Glomerular visceral epithelial cell (primary cell): ENCODE measurements at regions not wholly inside any gene's neighbourhood (a gene's known extent, or its start where the extent isn't known, plus 50 kb on each side); places are given as distances from the start of the nearest gene placed in this dataset.

ENCODE experiments used
- DNase-seq: peaks from one replicate; pipeline ENCODE4 v3.0.0-alpha.2; 2016; ENCODE audit errors: extremely low spot score

DNA sequence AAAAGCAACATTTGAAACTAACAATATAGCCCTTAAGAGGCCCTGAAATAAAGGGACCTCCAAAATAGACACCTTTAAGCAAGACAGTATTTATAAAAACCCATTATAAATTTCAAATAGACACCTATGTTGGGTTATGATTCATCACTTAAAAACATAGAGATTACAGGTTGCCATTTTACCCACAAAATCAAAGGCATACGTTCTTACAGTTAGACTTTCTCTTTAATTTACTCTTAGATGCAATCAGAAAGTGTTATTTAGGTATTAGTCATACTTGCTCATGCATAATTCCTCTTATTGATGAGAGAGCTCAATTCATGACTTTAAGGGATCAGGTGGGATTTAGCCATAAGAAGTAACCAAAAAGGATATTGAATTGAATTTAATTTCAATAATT, 51.5 kb upstream of the TMEM200A start:
- no peak for DNase-seq

DNA sequence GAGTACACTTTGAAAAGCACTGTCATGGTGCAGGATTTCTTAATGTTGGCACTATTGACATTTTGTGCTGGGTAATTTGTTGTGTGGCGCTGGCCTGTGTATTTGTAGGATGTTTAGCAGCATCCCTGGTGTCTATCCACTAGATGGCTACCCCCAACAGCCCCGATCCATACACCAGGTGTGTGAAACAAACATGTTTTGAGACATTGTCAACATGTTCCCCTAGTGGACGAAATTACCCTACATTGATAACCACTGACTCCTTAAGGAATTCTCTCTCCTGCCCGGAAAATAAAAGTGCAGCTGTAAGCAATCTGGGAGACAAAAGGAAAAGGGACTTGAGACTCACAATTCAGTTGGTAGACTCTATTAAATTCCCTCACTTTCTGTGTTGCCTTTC, 52.6 kb upstream of the TMEM200A start:
- DNase-seq: no peak

DNA sequence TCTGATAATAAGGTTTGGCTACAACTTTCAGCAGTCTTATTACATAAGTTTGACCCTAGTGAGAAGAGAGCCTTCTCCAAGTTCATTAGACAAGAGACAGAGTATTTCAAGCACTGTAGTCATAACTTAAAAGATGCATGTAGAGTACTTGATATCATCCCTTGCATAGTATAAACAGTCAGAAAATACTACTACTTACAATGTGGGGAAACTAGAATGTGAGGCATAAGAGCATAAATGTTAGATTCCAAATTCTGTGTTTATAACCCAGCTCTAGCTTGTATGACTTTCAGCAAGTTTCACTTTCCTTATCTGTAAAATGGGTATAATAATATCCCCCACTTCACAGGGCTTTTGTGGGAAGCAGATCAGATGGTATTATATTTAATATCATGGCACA, 56.8 kb upstream of the TMEM200A start:
- no peak for DNase-seq

DNA sequence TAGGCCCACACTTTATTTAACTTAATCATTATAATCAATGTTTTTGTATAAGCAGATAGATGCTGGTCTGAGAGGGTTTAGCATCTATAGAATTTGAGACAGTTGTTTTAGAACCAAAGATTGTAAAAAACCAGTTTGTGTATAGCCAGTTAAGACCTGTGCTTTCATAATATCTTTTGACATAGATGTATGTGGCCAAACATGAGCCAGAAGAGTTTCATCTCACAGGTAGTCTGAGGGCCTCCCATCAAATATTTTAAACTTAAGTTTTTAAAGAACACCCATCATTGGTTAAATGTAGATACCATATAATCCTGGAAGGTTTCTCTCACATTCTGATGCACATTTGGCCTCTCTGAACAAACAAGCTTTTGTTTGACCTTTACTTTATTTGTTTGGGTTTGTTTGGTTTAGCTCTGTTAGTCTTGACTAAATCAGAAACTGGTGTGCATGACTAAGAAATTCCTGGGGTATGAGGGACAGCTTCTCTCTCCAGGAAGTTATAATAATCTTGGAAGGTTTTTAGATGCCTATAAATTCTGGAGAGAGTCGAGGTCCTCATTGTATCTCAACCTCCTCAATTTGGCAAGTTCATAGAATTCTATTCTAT, 58.0 kb upstream of the TMEM200A start:
- DNase-seq: no peak

DNA sequence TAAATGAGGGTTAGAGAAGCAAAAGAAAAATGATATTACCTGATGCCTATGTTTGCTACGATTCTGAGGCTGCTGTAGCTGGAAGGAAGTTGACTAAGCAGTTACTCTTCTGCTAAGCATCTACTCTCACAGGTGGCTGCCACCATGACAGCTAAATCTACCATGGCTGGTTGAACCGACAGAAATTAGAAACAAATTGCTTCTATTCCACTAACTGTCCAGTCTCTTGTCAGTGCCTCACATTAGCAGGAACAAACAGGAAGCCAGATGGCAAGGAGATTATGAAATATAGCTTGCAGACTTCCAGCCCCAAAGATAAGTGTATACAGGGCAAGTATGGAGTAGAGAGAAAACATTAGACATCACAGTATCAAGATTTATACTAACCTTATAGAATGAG, 59.4 kb upstream of the TMEM200A start:
- DNase-seq: no peak

GRCh38 chr6:130303431-130303830, 62.4 kb upstream of the TMEM200A start:
- DNase-seq: no peak

DNA sequence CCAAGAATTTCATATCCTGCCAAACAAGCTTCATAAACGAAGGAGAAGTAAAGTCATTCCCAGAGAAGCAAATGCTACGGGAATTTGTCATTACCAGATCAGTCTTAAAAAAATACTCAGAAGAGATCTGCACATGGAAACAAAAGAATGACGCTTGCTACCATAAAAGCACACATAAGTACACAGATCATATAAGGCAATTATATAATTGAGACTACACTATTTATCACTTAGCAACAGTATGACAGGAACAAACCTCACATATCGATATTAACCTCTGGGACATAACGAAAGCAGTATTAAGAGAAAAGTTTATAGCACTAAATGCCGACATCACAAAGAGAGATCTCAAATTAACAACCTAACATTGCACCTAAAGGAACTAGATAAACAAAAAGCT, 67.6 kb upstream of the TMEM200A start:
- DNase-seq: no peak

DNA sequence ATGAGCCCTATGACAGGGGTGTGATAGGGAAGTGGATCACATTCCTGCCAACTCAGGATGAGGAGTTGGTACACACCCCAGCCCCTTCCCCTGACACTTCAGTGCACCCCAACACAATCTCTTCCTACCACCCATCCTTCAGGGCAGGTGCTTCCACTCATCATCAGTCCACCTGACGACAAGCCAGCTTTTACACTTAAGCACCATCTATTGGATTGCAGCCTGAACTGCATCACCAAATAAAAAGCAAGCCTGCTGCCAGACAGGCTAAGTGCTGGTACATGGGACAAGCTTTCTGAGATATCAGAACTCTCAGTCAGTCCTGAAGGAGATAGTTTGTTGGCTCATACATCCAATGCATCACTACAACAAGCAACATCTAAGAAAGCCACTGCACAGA, 69.0 kb upstream of the TMEM200A start:
- DNase-seq: no peak

DNA sequence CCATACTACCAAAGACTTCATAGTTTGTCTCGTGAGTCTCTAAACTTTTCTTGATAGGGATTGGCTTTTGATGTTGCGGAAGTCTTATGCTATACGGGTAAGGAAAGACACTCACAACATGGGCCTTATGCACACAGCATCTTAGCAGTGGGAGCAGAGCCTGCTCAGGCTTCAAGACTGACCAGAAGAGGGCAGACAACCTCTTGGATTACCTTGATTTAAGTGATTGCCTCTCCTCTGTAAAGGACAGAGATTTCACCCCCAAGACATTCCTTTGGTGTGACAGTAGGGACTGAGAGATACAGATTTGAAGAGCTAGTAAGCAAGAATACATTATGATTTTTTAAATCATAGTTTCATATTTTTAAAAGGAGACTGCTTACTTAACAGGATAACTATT, 71.0 kb upstream of the SAMD3 start:
- peak; percentile 34 for DNase-seq

DNA sequence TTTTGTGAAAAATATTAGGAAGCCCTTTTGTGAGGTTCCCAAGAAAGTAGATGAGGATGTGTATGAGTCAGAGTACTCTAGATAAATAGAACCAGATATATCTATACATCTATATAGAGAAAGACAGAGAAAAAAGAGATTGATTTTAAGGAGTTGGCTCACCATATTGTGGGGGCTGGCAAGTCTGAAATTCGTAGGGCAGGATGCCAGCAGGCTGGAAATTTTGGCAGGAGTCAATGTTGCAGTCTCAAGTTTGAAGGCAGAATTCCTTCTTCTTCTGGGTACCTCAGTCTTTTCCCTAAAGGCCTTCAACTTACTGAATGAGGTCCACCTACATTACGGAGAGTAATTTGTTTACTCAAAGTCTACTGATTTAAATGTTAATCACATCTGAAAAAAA, 65.3 kb upstream of the SAMD3 start:
- DNase-seq: no peak

DNA sequence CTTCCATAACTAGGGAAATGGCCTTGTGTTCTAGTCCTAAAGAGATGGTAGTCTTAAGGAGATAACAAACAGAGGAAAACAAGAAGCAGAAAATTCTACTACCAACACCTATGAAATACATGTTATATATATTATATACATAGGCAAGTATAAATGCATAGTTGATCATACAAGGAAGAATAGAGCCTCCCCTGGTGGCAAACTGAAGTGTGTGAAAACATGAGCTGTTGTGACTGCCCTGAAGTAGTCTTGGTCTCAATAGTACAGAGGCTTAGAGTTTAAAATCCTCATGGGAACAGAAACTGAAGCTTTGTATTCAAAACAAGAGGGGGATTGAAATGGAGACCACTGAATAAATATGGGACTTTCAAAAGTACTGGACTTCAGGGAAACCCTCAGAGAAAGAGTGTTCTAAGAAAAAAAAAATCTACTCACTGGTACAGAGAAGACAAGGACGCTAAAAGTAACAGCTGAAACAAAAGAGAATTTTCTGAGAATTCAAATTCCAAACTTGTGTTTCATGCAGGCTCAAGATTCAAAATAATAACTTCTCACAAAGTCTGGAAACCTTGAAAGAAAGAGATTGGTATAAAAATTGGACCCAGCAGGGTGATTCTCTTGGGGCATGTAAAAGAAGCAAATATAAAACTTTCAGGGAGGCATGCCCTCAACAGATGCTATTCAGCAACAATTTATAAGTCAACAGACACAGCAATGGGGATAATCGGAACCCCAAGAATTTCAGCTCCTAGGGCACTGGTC, 59.7 kb upstream of the SAMD3 start:
- DNase-seq: no peak

- no peak for DNase-seq
Observed at GRCh38 chr6:130276507-130276906, 53.8 kb upstream of the SAMD3 start.

DNA sequence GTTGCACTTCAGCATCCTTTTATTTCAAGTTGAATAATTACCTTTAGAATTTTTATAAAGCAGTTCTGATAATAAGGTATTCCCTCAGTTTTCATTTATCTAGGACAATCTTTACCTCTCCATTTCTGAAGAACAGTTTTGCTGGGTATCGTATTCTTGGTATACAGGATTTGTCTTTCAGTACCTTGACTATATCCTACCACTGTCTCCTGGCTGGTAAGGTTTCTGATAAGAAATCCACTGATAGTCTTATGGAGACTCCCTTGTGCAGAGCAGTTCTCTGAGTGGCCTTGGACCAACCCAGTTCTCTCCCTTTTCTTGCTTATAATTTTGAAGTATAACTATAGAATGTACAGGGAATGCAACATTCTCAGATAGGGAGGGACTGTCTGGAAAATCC, 51.3 kb upstream of the SAMD3 start:
- DNase-seq: no peak
